ENCODE measurements at regions not wholly inside any gene's neighbourhood (a gene's known extent, or its start where the extent isn't known, plus 50 kb on each side); places are given as distances from the start of the nearest gene placed in this dataset.

DNA sequence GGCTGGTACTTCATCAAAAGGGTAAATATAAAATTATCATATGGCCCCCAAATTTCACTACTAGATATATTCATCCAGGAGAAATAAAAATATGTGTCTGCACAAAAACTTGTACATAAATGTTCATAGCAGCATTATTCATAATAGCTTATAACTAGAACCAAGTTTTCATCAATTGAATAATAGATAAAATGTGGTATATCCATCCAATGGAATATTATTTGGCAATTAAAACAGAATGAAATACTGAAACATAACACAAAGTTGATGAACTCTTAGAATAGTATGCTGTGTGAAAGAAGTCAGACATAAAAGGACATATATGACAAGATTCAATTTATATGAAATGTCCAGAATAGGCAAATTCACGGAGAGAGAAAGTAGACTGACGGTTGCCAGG is 389.3 kb upstream of the ADAMTS9 start:
- no peak for DNase-seq (ENCODE audit: low spot score)
- peaks cover 16% of the 10 kb centered on the region for H3K4me1 Mint-ChIP-seq
- ATAC-seq = no peak
- TF ChIP-seq ZNF317 (CRISPR knock-in tag; IDR thresholded peaks at IDR 0.05; ENCODE audit: borderline replicate concordance, low read depth) = no peak
- TF ChIP-seq, protein P1, sequence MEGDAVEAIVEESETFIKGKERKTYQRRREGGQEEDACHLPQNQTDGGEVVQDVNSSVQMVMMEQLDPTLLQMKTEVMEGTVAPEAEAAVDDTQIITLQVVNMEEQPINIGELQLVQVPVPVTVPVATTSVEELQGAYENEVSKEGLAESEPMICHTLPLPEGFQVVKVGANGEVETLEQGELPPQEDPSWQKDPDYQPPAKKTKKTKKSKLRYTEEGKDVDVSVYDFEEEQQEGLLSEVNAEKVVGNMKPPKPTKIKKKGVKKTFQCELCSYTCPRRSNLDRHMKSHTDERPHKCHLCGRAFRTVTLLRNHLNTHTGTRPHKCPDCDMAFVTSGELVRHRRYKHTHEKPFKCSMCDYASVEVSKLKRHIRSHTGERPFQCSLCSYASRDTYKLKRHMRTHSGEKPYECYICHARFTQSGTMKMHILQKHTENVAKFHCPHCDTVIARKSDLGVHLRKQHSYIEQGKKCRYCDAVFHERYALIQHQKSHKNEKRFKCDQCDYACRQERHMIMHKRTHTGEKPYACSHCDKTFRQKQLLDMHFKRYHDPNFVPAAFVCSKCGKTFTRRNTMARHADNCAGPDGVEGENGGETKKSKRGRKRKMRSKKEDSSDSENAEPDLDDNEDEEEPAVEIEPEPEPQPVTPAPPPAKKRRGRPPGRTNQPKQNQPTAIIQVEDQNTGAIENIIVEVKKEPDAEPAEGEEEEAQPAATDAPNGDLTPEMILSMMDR (IDR thresholded peaks at IDR 0.05) = no peak
- no peak for TF ChIP-seq PRRX2 (CRISPR knock-in tag; IDR thresholded peaks at IDR 0.05)
- TF ChIP-seq ZNF416 (CRISPR knock-in tag; IDR thresholded peaks at IDR 0.05) = no peak
- TF ChIP-seq, protein P2, sequence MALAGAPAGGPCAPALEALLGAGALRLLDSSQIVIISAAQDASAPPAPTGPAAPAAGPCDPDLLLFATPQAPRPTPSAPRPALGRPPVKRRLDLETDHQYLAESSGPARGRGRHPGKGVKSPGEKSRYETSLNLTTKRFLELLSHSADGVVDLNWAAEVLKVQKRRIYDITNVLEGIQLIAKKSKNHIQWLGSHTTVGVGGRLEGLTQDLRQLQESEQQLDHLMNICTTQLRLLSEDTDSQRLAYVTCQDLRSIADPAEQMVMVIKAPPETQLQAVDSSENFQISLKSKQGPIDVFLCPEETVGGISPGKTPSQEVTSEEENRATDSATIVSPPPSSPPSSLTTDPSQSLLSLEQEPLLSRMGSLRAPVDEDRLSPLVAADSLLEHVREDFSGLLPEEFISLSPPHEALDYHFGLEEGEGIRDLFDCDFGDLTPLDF (CRISPR knock-in tag; IDR thresholded peaks at IDR 0.05) = no peak
- TF ChIP-seq FOXP1 (CRISPR knock-in tag; IDR thresholded peaks at IDR 0.05; ENCODE audit: borderline replicate concordance) = no peak
- TF ChIP-seq, protein P3, sequence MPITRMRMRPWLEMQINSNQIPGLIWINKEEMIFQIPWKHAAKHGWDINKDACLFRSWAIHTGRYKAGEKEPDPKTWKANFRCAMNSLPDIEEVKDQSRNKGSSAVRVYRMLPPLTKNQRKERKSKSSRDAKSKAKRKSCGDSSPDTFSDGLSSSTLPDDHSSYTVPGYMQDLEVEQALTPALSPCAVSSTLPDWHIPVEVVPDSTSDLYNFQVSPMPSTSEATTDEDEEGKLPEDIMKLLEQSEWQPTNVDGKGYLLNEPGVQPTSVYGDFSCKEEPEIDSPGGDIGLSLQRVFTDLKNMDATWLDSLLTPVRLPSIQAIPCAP (CRISPR knock-in tag; IDR thresholded peaks at IDR 0.05) = no peak
- TF ChIP-seq, protein P4, sequence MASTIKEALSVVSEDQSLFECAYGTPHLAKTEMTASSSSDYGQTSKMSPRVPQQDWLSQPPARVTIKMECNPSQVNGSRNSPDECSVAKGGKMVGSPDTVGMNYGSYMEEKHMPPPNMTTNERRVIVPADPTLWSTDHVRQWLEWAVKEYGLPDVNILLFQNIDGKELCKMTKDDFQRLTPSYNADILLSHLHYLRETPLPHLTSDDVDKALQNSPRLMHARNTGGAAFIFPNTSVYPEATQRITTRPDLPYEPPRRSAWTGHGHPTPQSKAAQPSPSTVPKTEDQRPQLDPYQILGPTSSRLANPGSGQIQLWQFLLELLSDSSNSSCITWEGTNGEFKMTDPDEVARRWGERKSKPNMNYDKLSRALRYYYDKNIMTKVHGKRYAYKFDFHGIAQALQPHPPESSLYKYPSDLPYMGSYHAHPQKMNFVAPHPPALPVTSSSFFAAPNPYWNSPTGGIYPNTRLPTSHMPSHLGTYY (CRISPR knock-in tag; IDR thresholded peaks at IDR 0.05) = no peak
- TF ChIP-seq, protein P5, sequence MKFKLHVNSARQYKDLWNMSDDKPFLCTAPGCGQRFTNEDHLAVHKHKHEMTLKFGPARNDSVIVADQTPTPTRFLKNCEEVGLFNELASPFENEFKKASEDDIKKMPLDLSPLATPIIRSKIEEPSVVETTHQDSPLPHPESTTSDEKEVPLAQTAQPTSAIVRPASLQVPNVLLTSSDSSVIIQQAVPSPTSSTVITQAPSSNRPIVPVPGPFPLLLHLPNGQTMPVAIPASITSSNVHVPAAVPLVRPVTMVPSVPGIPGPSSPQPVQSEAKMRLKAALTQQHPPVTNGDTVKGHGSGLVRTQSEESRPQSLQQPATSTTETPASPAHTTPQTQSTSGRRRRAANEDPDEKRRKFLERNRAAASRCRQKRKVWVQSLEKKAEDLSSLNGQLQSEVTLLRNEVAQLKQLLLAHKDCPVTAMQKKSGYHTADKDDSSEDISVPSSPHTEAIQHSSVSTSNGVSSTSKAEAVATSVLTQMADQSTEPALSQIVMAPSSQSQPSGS (CRISPR knock-in tag; IDR thresholded peaks at IDR 0.05; ENCODE audit: borderline replicate concordance, low read depth) = no peak
- TF ChIP-seq, protein P6, sequence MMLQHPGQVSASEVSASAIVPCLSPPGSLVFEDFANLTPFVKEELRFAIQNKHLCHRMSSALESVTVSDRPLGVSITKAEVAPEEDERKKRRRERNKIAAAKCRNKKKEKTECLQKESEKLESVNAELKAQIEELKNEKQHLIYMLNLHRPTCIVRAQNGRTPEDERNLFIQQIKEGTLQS (CRISPR knock-in tag; conservative IDR thresholded peaks at IDR 0.05) = no peak
- no peaks in the 10 kb centered on the region for H3K36me3 Mint-ChIP-seq
- POLR2A ChIA-PET = no interaction called here
- H3K27ac Mint-ChIP-seq = no peak overlapping the region
- peaks cover 39% of the 10 kb centered on the region for H3K27me3 Mint-ChIP-seq (ENCODE audit: low read depth)
- peaks cover 22% of the 10 kb centered on the region for H3K9me3 Mint-ChIP-seq
- CTCF ChIA-PET = no interaction called here
- H3K4me3 Mint-ChIP-seq = no peak overlapping the region

DNA sequence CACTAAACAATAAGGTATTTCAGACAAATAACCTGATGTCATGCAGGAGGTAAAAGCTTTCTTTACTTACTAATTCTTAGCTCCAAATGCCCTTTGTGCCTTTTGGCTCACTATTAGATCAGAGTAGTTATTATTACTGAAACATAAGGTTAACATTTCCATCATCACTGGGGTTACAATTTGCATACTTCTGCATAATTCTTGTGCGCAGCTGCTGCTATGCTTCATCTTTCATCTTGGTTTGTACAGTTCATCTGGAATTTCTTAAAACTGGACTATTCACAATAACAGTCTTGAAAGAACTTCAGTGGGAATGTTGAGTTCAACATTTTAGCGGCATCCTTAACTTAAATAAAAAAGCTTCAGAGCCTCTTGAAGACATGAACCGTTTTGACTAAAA is 383.2 kb upstream of the ADAMTS9 start:
- H3K36me3 Mint-ChIP-seq = peaks cover 11% of the 10 kb centered on the region
- no peak for ATAC-seq
- no peak overlapping the region for H3K4me3 Mint-ChIP-seq
- no peak overlapping the region for H3K27ac Mint-ChIP-seq
- peaks cover 35% of the 10 kb centered on the region for H3K9me3 Mint-ChIP-seq
- CTCF ChIA-PET = interaction anchor here (0.6 to 1.3 kb wide), 2 partner anchors 10 to 47 kb away, joined by 4 read pairs; no protein-coding TSS in a partner anchor
- POLR2A ChIA-PET = no interaction called here
- DNase-seq (ENCODE audit: low spot score) = no peak
- peaks cover 8% of the 10 kb centered on the region for H3K4me1 Mint-ChIP-seq
- peaks cover 9% of the 10 kb centered on the region for H3K27me3 Mint-ChIP-seq (ENCODE audit: low read depth)
- TF ChIP-seq SOX15 (CRISPR knock-in tag; IDR thresholded peaks at IDR 0.05) = no peak
- no peak for TF ChIP-seq NR3C1 (CRISPR knock-in tag; conservative IDR thresholded peaks at IDR 0.05; ENCODE audit: low read depth)
- TF ChIP-seq, protein P7, sequence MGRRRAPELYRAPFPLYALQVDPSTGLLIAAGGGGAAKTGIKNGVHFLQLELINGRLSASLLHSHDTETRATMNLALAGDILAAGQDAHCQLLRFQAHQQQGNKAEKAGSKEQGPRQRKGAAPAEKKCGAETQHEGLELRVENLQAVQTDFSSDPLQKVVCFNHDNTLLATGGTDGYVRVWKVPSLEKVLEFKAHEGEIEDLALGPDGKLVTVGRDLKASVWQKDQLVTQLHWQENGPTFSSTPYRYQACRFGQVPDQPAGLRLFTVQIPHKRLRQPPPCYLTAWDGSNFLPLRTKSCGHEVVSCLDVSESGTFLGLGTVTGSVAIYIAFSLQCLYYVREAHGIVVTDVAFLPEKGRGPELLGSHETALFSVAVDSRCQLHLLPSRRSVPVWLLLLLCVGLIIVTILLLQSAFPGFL (CRISPR knock-in tag; IDR thresholded peaks at IDR 0.05; ENCODE audit: borderline replicate concordance) = no peak
- no peak for TF ChIP-seq FOXK1 (CRISPR knock-in tag; IDR thresholded peaks at IDR 0.05)
- no peak for TF ChIP-seq RELA (CRISPR knock-in tag; IDR thresholded peaks at IDR 0.05; ENCODE audit: borderline replicate concordance)
- TF ChIP-seq, protein P8, sequence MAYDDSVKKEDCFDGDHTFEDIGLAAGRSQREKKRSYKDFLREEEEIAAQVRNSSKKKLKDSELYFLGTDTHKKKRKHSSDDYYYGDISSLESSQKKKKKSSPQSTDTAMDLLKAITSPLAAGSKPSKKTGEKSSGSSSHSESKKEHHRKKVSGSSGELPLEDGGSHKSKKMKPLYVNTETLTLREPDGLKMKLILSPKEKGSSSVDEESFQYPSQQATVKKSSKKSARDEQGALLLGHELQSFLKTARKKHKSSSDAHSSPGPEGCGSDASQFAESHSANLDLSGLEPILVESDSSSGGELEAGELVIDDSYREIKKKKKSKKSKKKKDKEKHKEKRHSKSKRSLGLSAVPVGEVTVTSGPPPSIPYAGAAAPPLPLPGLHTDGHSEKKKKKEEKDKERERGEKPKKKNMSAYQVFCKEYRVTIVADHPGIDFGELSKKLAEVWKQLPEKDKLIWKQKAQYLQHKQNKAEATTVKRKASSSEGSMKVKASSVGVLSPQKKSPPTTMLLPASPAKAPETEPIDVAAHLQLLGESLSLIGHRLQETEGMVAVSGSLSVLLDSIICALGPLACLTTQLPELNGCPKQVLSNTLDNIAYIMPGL (CRISPR knock-in tag; IDR thresholded peaks at IDR 0.05) = no peak
- TF ChIP-seq, protein P9, sequence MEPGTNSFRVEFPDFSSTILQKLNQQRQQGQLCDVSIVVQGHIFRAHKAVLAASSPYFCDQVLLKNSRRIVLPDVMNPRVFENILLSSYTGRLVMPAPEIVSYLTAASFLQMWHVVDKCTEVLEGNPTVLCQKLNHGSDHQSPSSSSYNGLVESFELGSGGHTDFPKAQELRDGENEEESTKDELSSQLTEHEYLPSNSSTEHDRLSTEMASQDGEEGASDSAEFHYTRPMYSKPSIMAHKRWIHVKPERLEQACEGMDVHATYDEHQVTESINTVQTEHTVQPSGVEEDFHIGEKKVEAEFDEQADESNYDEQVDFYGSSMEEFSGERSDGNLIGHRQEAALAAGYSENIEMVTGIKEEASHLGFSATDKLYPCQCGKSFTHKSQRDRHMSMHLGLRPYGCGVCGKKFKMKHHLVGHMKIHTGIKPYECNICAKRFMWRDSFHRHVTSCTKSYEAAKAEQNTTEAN (CRISPR knock-in tag; IDR thresholded peaks at IDR 0.05) = no peak
- TF ChIP-seq MXD4 (CRISPR knock-in tag; IDR thresholded peaks at IDR 0.05; ENCODE audit: borderline replicate concordance) = no peak
- no peak for TF ChIP-seq ZNF263 (CRISPR knock-in tag; IDR thresholded peaks at IDR 0.05; ENCODE audit: low read depth)
- TF ChIP-seq TCF7 (CRISPR knock-in tag; IDR thresholded peaks at IDR 0.05; ENCODE audit: low read depth) = no peak
- TF ChIP-seq MYBL2 (CRISPR knock-in tag; IDR thresholded peaks at IDR 0.05) = no peak
- TF ChIP-seq ZNF317 (CRISPR knock-in tag; IDR thresholded peaks at IDR 0.05; ENCODE audit: borderline replicate concordance, low read depth) = no peak
- no peak for TF ChIP-seq PRRX2 (CRISPR knock-in tag; IDR thresholded peaks at IDR 0.05)
- TF ChIP-seq, protein P10, sequence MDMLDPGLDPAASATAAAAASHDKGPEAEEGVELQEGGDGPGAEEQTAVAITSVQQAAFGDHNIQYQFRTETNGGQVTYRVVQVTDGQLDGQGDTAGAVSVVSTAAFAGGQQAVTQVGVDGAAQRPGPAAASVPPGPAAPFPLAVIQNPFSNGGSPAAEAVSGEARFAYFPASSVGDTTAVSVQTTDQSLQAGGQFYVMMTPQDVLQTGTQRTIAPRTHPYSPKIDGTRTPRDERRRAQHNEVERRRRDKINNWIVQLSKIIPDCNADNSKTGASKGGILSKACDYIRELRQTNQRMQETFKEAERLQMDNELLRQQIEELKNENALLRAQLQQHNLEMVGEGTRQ (CRISPR knock-in tag; IDR thresholded peaks at IDR 0.05) = no peak
- no peak for TF ChIP-seq SMAD3 (CRISPR knock-in tag; IDR thresholded peaks at IDR 0.05; ENCODE audit: borderline replicate concordance)

Measured in WTC11 (cell line).